ENCODE measurements at regions not wholly inside any gene's neighbourhood (a gene's known extent, or its start where the extent isn't known, plus 50 kb on each side); places are given as distances from the start of the nearest gene placed in this dataset.

GRCh38 chr3:23019596-23020300 lies 183.4 kb upstream of the UBE2E2 start:
- H3K4me3 ChIP-seq (ENCODE audit: low read depth, low read length), result no peak overlapping the region

- H3K4me3 ChIP-seq (ENCODE audit: low read depth, low read length), result no peak overlapping the region
Observed at GRCh38 chr3:23028294-23028693, 174.8 kb upstream of the UBE2E2 start.

DNA sequence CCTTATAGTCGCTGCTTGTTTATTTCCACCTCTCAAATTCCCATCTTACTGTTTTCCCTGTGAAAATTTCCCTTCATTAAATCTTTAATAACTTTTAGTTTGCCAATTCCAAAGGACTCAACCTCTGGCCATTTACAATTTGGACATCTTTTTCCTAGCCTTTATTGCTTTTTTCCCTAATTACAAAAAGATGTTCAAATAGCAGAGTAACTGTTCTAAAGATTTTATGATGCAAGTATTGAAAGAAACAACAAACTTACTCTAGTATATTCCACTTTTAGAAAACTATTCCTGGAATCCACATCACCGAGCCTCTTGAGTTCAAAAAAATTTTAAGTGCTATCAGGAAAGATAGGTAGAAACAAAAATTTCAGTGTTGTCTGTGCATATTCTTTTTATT lies 174.1 kb upstream of the UBE2E2 start:
- H3K4me3 ChIP-seq (ENCODE audit: low read depth, low read length), result no peak overlapping the region

DNA sequence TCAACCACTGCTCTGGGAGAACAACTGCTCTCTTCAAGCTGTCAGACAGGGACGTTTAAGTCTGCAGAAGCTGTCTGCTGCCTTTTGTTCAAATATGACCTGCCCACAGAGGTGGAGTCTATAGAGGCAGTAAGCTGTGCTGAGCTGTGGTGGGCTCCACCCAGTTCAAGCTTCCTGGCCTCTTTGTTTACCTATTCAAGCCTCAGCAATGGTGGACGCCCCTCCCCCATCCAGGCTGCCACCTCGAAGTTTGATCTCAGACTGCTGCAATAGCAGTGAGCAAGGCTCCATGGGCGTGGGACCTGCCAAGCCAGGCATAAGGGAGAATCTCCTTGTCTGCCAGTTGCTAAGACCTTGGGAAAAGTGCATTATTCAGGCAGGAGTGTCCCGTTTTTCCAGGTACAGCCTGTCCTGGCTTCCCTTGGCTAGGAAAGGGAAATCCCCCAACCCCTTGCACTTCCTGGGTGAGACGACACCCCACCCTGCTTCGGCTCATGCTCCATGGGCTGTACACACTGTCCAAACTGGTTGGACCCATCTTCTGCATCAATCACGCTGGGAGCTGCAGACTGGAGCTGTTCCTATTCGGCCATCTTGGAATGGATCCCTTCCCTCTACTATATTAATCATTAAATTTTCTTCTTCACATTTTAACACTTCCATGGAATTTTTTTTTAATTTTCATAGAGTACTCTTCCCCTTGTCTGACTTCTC lies 167.0 kb upstream of the UBE2E2 start:
- no peak overlapping the region for H3K4me3 ChIP-seq (ENCODE audit: low read depth, low read length)

GRCh38 chr3:23036728-23037127 lies 166.4 kb upstream of the UBE2E2 start:
- no peak overlapping the region for H3K4me3 ChIP-seq (ENCODE audit: low read depth, low read length)

DNA sequence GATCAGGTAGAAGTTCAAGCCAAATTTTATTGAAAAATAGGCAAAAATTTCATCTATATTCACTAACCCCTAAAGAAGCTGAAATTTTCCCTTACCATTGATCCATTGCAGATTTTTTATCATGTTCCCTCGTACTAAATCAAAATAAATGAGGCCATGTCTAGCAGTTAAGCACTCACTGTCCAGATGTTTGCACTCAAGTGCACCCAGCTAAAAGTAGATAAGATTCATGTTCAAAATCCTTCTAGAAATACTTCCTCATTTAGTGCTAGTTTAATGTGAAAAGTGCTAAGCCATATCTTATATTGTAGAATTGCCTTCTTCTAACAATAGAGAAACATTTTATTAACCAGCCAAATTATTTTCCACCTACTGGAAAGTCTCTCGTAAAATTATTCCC lies 164.7 kb upstream of the UBE2E2 start:
- no peak overlapping the region for H3K4me3 ChIP-seq (ENCODE audit: low read depth, low read length)

DNA sequence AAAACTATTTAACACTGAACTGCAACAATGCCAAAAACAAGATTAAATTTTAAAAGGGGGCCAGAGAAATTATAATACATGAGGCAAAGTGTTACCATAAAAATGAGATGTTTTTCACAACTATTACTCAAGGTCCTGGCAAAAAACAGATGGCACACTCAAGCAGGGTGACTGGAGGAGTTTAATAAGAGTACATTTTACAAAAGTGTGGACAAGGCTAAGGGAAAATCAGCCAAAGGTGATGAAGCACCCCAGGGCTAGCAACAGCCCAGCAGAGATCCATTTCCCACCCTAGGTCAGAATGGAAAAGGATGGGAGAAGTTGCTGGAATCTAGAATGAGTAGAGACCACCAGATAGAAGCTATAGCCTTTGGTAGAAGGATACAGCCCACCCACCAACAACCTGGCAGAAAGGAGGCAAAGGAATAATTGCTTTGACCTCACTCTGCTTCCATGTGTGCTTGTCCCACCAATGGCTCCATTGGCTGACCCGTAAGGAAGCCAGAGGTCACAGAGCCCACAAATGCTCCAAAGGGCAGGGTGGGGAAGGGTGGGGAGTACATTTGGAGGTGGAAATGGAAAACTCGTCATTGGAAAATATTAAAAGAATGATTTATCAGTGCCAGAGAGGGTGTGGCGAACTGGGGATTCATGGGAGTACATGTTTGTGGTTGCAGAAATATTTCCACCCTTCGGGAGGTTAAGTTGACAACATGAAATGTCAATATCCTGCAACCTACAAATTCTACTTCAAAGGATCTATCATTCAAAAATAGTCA lies 161.0 kb upstream of the UBE2E2 start:
- H3K4me3 ChIP-seq (ENCODE audit: low read depth, low read length), result no peak overlapping the region

DNA sequence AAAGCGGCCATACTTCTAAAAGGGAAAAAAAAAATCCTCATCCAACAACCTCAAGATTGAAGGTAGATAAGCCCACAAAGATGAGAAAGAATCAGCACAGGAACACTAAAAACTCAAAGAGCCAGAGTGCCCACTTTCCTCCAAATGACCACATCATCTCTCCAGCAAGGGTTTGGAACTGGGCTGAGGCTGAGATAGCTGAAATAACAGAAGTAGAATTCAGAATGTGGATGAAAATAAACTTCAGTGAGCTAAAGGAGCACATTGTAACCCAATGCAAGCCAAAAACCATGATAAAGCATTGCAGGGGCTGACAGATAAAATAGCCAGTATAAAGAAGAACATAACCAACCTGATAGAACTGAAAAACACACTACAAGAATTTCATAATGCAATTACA lies 158.7 kb upstream of the UBE2E2 start:
- no peak overlapping the region for H3K4me3 ChIP-seq (ENCODE audit: low read depth, low read length)

GRCh38 chr3:23046536-23046935 lies 156.6 kb upstream of the UBE2E2 start:
- no peak overlapping the region for H3K4me3 ChIP-seq (ENCODE audit: low read depth, low read length)

DNA sequence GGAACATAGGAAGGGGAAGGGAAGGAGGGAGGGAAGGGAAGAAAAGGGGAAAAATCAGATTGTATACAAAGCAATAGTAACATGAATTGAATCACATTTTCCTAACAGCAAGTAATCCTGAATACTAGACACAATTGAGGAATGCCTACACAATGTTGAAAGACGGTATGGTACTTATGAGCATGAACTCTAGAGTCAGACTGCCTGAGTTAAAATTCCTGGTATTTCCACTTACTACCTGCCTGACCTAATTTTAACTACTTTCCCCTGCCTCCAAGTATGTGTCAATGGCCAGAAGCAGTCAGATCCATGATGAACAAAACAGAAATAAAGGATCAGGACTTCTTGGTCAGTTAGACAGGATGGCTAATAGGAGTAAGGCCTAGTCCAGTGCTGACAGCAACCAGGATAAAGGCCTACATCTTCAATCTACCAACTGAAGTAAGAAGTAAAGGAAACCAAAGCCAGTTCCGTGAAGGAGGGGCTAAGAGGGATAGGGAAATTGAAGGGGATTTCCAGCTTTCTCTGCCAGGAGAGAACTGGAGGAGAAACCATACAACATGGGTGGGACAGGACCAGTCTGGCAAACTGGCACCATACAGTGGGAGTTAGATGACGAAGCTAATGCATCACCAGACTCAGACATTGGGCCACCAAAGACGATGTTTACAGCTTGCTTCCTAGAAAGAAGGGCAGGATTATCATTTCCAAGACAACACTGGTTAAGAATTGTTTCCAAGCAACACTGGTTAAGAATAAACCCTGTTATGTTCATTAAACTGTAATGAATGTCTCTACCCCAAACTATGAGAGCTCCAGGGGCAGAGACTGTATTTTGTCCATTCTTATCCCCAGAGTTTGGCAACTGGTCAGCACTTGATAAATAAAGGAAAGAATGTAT lies 151.6 kb upstream of the UBE2E2 start:
- no peak overlapping the region for H3K4me3 ChIP-seq (ENCODE audit: low read depth, low read length)

- H3K4me3 ChIP-seq (ENCODE audit: low read depth, low read length), result no peak overlapping the region
Observed at GRCh38 chr3:23052208-23052607, 150.9 kb upstream of the UBE2E2 start.

GRCh38 chr3:23052620-23053019 lies 150.5 kb upstream of the UBE2E2 start:
- no peak overlapping the region for H3K4me3 ChIP-seq (ENCODE audit: low read depth, low read length)

GRCh38 chr3:23055733-23056376 lies 147.3 kb upstream of the UBE2E2 start:
- H3K4me3 ChIP-seq (ENCODE audit: low read depth, low read length), result no peak overlapping the region

DNA sequence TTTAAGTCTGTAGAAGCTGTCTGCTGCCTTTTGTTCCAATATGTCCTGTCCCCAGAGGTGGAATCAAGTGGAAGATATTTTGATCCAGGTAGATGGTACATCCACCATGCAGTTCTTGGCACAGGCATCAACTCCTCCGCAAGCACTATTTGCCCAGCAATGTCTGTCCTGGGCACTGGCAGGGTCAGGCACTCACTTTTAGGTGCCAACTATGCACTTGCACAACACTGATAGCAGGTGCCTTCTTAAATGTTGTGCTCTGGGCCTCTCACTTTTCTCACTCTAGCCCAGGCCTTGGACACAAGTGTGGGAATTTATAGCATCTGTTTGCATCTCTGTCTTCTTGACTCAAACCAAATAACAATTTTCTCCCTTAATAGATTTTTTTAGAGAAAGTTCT lies 140.5 kb upstream of the UBE2E2 start:
- H3K4me3 ChIP-seq (ENCODE audit: low read depth, low read length), result no peak overlapping the region

- no peak overlapping the region for H3K4me3 ChIP-seq (ENCODE audit: low read depth, low read length)
Observed at GRCh38 chr3:23062982-23063381, 140.1 kb upstream of the UBE2E2 start.

- no peak overlapping the region for H3K4me3 ChIP-seq (ENCODE audit: low read depth, low read length)
Observed at GRCh38 chr3:23067116-23067515, 136.0 kb upstream of the UBE2E2 start.

- H3K4me3 ChIP-seq (ENCODE audit: low read depth, low read length), result no peak overlapping the region
Observed at GRCh38 chr3:23068016-23068728, 135.0 kb upstream of the UBE2E2 start.

DNA sequence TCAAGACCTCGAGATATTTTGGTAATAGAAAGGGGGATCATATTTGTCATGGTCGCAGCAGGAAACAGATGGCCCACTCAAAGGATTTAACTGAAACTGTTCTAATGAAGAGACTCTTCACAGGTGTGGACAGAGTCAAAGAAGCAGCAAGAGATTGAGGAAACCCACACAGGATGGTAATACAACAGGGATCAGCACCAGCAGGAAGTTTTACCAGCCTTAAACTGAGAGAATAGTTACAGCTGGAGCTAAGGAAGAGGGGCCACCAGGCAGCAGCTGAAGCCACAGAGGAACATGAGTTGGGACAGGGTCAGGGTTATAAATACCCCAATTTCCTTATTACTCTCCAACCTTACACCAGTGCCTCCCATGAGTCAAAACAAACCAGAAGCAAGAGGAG lies 131.8 kb upstream of the UBE2E2 start:
- no peak overlapping the region for H3K4me3 ChIP-seq (ENCODE audit: low read depth, low read length)

- no peak overlapping the region for H3K4me3 ChIP-seq (ENCODE audit: low read depth, low read length)
Observed at GRCh38 chr3:23071758-23072157, 131.4 kb upstream of the UBE2E2 start.

DNA sequence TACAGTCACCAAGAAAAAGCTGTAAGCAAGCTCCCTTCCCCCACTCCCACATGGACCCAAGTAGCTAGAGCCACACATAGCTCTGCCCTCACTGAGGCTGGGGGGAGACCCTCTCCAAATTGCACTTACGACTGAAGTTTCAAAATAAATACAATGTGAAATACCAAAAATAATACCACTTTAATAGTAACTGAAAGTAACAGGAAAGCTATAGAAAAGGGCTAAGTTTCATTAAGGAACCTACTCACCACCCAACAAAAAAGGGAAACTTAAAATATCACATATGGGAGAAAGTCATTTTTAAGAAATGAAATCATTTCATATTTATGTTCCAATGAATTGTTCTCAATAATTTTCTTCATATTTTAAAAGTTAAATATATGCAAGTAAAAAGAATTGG lies 130.4 kb upstream of the UBE2E2 start:
- H3K4me3 ChIP-seq (ENCODE audit: low read depth, low read length), result no peak overlapping the region

All from iPS-11a (cell line).